Caco-2 (cell line): ENCODE measurements at regions not wholly inside any gene's neighbourhood (a gene's known extent, or its start where the extent isn't known, plus 50 kb on each side); places are given as distances from the start of the nearest gene placed in this dataset.

ENCODE experiments used
- BruUV-seq: library from RNA; stranded (reverse); fragments of 400-500 nt; replicated peaks from 2 replicates; lab custom pipeline; 2021; lab: Mats Ljungman, UMichigan
- CTCF ChIA-PET: fragments of 300-600 bp; sonication (Branson Sonifier 250); formaldehyde crosslinking; loops from one replicate; lab custom pipeline; 2022; ENCODE audit warnings: antibody characterized with exemption; lab: Charles Lee
- POLR2A ChIA-PET: fragments of 300-600 bp; sonication (Branson Sonifier 250); formaldehyde crosslinking; loops from one replicate; lab custom pipeline; 2022; ENCODE audit warnings: antibody characterized with exemption; lab: Charles Lee
- DNase-seq, 2 experiments: peaks; one replicate each; pipeline versions ENCODE4 v3.0.0 to v3.0.0-alpha.2; 2020 to 2022
- H3K27me3 ChIP-seq: replicated peaks from 2 replicates; pipeline ENCODE4 v1.6.0; 2011; ENCODE audit warnings: low read length; ENCODE audit not compliant: control insufficient read depth, insufficient read depth
- H3K36me3 ChIP-seq: 2 replicates; pipeline ENCODE4 v1.5.1; 2011; ENCODE audit warnings: low read length; ENCODE audit not compliant: control insufficient read depth, insufficient read depth
- H3K4me1 ChIP-seq: fragments of 250-450 bp; sonication (Bioruptor Pico); 2 replicates; pipeline ENCODE4 v1.5.1; 2020; ENCODE audit warnings: mild to moderate bottlenecking
- H3K4me3 ChIP-seq: 2 replicates; pipeline ENCODE4 v1.5.1; 2011; ENCODE audit warnings: low read depth, mild to moderate bottlenecking, control low read depth, low read length
- H3K9me3 ChIP-seq: fragments of 250-450 bp; sonication (Bioruptor Pico); 2 replicates; pipeline ENCODE4 v1.5.1; 2020; ENCODE audit warnings: mild to moderate bottlenecking, moderate library complexity
- H3K27ac Mint-ChIP-seq: one replicate; pipeline ENCODE4 v1.8.0; 2022; ENCODE audit warnings: mixed read lengths; ENCODE audit not compliant: unreplicated experiment
- H3K27me3 Mint-ChIP-seq: one replicate; pipeline ENCODE4 v1.8.0; 2022; ENCODE audit warnings: mixed read lengths; ENCODE audit not compliant: insufficient read depth, unreplicated experiment
- H3K36me3 Mint-ChIP-seq: one replicate; pipeline ENCODE4 v1.8.0; 2022; ENCODE audit warnings: mild to moderate bottlenecking, mixed read lengths; ENCODE audit not compliant: insufficient read depth, unreplicated experiment
- H3K4me1 Mint-ChIP-seq: one replicate; pipeline ENCODE4 v1.8.0; 2022; ENCODE audit warnings: low read depth, mixed read lengths; ENCODE audit not compliant: unreplicated experiment
- H3K4me3 Mint-ChIP-seq: one replicate; pipeline ENCODE4 v1.8.0; 2022; ENCODE audit warnings: mild to moderate bottlenecking, moderate library complexity, mixed read lengths; ENCODE audit not compliant: unreplicated experiment
- H3K9me3 Mint-ChIP-seq: one replicate; pipeline ENCODE4 v1.8.0; 2022; ENCODE audit warnings: mixed read lengths; ENCODE audit not compliant: unreplicated experiment
- CTCF ChIP-seq, 2 experiments: fragments of 200-600 bp in 1 of 2; IDR thresholded peaks; 1 replicate in 1 of 2; 2 replicates in 1 of 2; pipeline versions ENCODE4 v1.5.1 to v1.8.0; 2011 to 2022; ENCODE audit warnings: antibody characterized with exemption in 1 of 2, control low read depth in 1 of 2, inconsistent platforms in 1 of 2, low read depth in 1 of 2, low read length in 1 of 2, mild to moderate bottlenecking in 1 of 2, moderate library complexity in 1 of 2; ENCODE audit not compliant: insufficient read depth in 1 of 2, severe bottlenecking in 1 of 2, unreplicated experiment in 1 of 2
- intact Hi-C: fragments of 100-400 bp; cut with micrococcal nuclease; formaldehyde crosslinking; loops from one replicate; pipeline ENCODE4 v1.10.0; 2022; ENCODE audit not compliant: unreplicated experiment

DNA sequence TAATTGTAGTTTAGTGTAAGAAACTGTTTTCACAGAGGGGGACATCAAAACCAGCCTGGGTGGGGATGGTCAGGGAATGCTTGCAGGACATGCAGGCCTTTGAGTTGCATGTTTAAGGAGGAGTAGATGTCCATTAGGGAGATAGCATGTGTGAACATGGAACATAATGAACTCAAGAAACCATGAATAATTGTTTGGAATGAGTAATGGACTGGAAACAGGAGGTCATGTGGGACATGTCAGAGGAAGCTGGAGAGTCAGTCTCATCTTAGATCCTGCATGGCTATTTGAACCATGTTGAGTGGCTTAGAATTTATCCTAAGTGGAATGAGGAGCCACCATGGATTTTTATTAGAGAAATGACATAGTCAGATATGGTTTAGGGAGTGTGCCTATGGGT is 86.4 kb downstream of the RPE65 start:
- Histone ChIP-seq H3K36me3 (no peaks in the 10 kb centered on the region), H3K4me3 (no peak overlapping the region), H3K9me3 (no peaks in the 10 kb centered on the region), H3K4me1 (no peaks in the 10 kb centered on the region), H3K27me3 (no peaks in the 10 kb centered on the region)
- ChIA-PET POLR2A (no interaction called here), CTCF (no interaction called here)
- intact Hi-C loops = no loop called here
- BruUV-seq = no TSS peak
- no peak for DNase-seq
- no peak overlapping the region for H3K4me3 Mint-ChIP-seq
- no peak overlapping the region for H3K27ac Mint-ChIP-seq
- H3K9me3 Mint-ChIP-seq = no peaks in the 10 kb centered on the region
- H3K36me3 Mint-ChIP-seq = no peaks in the 10 kb centered on the region
- peaks cover 12% of the 10 kb centered on the region for H3K27me3 Mint-ChIP-seq
- no peaks in the 10 kb centered on the region for H3K4me1 Mint-ChIP-seq
- TF ChIP-seq CTCF (IDR thresholded peaks at IDR 0.05; ENCODE audit: insufficient read depth in 1 of 2, low read depth in 1 of 2, low read length in 1 of 2, severe bottlenecking in 1 of 2, unreplicated experiment in 1 of 2) = no peak

DNA sequence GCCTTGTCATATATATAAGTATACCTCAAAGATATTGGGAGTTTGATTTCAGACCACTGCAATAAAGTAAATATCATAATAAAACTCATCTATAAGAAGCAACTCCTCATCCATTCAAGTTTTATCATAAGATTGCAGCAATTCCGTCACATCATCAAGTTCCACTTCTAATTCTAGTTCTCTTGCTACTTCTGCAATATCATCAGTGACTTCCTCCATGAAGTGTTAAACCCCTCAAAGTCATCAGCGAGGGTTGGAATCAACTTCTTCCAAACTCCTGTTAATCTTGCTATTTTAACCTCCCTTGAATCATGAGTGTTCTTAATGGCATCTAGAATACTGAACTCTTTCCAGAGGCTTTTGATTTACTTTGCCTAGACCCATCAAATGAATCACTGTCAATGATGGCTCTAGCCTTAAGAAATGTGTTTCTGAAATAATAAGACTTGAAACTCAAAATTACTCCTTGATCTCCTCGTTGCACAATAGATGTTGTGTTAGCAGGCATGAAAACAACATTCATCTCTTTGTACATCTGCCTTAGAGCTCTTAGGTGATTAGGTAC is 88.3 kb downstream of the RPE65 start:
- Histone ChIP-seq H3K4me3 (no peak overlapping the region), H3K36me3 (no peaks in the 10 kb centered on the region), H3K4me1 (no peaks in the 10 kb centered on the region), H3K27me3 (no peaks in the 10 kb centered on the region), H3K9me3 (no peaks in the 10 kb centered on the region)
- Mint-ChIP-seq H3K27me3 (peaks cover 14% of the 10 kb centered on the region), H3K36me3 (no peaks in the 10 kb centered on the region), H3K9me3 (no peaks in the 10 kb centered on the region), H3K4me3 (no peak overlapping the region), H3K27ac (no peak overlapping the region), H3K4me1 (no peaks in the 10 kb centered on the region)
- no peak for DNase-seq
- intact Hi-C loops = no loop called here
- ChIA-PET CTCF (no interaction called here), POLR2A (no interaction called here)
- no peak for TF ChIP-seq CTCF (IDR thresholded peaks at IDR 0.05; ENCODE audit: insufficient read depth in 1 of 2, low read depth in 1 of 2, low read length in 1 of 2, severe bottlenecking in 1 of 2, unreplicated experiment in 1 of 2)
- no TSS peak for BruUV-seq

DNA sequence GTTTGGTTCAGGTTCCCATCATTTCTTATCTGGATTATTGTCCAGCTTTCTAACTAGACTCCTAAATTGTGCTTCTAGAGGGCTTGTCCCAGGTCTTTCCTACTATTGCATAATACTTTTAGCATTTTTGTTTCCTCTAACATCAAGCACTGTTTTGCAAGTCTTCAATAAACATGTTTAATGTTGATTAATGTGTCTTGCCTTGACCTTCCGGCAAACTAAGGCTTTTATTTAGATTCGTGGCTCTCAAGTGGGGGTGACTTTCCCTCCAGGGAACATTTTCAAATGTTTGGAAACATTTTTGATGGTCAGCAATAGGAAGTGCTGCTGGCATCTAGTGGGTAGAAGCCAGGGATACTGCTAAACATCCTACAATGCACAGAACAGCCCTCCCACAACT is 90.7 kb downstream of the RPE65 start:
- TF ChIP-seq CTCF (IDR thresholded peaks at IDR 0.05; ENCODE audit: insufficient read depth in 1 of 2, low read depth in 1 of 2, low read length in 1 of 2, severe bottlenecking in 1 of 2, unreplicated experiment in 1 of 2) = no peak
- Mint-ChIP-seq H3K9me3 (no peaks in the 10 kb centered on the region), H3K4me3 (no peak overlapping the region), H3K27ac (no peak overlapping the region), H3K4me1 (no peaks in the 10 kb centered on the region), H3K36me3 (no peaks in the 10 kb centered on the region), H3K27me3 (peaks cover 19% of the 10 kb centered on the region)
- Histone ChIP-seq H3K36me3 (no peaks in the 10 kb centered on the region), H3K27me3 (no peaks in the 10 kb centered on the region), H3K9me3 (no peaks in the 10 kb centered on the region), H3K4me1 (no peaks in the 10 kb centered on the region), H3K4me3 (no peak overlapping the region)
- ChIA-PET CTCF (no interaction called here), POLR2A (no interaction called here)
- no TSS peak for BruUV-seq
- no peak for DNase-seq
- intact Hi-C loops = no loop called here
